Hepatocyte (in vitro differentiated cells): ENCODE measurements at regions not wholly inside any gene's neighbourhood (a gene's known extent, or its start where the extent isn't known, plus 50 kb on each side); places are given as distances from the start of the nearest gene placed in this dataset.

Experiments used
- CTCF ChIP-seq: fragments of 200-600 bp; sonication (generic); IDR thresholded peaks from 2 replicates; pipeline ENCODE4 v1.5.1; 2016; ENCODE audit warnings: antibody characterized with exemption, mild to moderate bottlenecking; ENCODE audit not compliant: poor library complexity
- EZH2 ChIP-seq: fragments of 200-600 bp; sonication (generic); IDR thresholded peaks from 2 replicates; pipeline ENCODE4 v1.6.1; 2016; ENCODE audit warnings: antibody characterized with exemption, mild to moderate bottlenecking, borderline replicate concordance
- EZH2phosphoT487 ChIP-seq: fragments of 200-600 bp; sonication (generic); IDR thresholded peaks from one replicate; pipeline ENCODE4 v1.6.1; 2018; ENCODE audit warnings: antibody characterized with exemption, mild to moderate bottlenecking, low read depth, moderate library complexity; ENCODE audit not compliant: unreplicated experiment, severe bottlenecking

- TF ChIP-seq CTCF: no peak
- no peak for TF ChIP-seq EZH2
- TF ChIP-seq EZH2phosphoT487: no peak
Observed at GRCh38 chr7:16023503-16023902, 337.0 kb upstream of the MEOX2 start.
